Heart left ventricle (tissue), 16 donors: ENCODE measurements at regions not wholly inside any gene's neighbourhood (a gene's known extent, or its start where the extent isn't known, plus 50 kb on each side); places are given as distances from the start of the nearest gene placed in this dataset.
A peak's percentile ranks its signal among the peaks of the same experiment; 100 is the strongest.

Source experiments
- ATAC-seq, 4 donors: fragments of 200-7000 bp; cut with Tn5 transposase; one replicate each; pipeline ENCODE4 v1.9.1; 2020 to 2022; ENCODE audit warnings: moderate library complexity in 4 of 4, mild to moderate bottlenecking in 3 of 4, moderate number of reproducible peaks in 1 of 4
- DNase-seq, 5 donors: peaks; one replicate each; pipeline ENCODE4 v3.0.0-alpha.2; 2020
- H3K27ac ChIP-seq, 12 donors: fragments of 200-600 bp; sonication (generic) in 4 of 12; one replicate each; pipeline versions ENCODE4 v1.5.0 to v1.8.0; 2016 to 2022; ENCODE audit warnings: mild to moderate bottlenecking in 2 of 12
- H3K27me3 ChIP-seq, 9 donors: fragments of 200-600 bp; sonication (generic) in 2 of 9; one replicate each; pipeline versions ENCODE4 v1.5.1 to v1.8.0; 2016 to 2022; ENCODE audit warnings: mild to moderate bottlenecking in 3 of 9
- H3K36me3 ChIP-seq, 9 donors: fragments of 200-600 bp; sonication (generic) in 2 of 9; one replicate each; pipeline versions ENCODE4 v1.5.0 to v1.8.0; 2018 to 2022; ENCODE audit warnings: mild to moderate bottlenecking in 2 of 9
- H3K4me1 ChIP-seq, 12 donors: fragments of 200-600 bp; sonication (generic) in 4 of 12; one replicate each; pipeline versions ENCODE4 v1.5.0 to v1.8.0; 2016 to 2022; ENCODE audit warnings: mild to moderate bottlenecking in 3 of 12
- H3K4me3 ChIP-seq, 12 donors: fragments of 200-600 bp; sonication (generic) in 4 of 12; one replicate each; pipeline versions ENCODE4 v1.5.0 to v1.8.0; 2017 to 2022; ENCODE audit warnings: mild to moderate bottlenecking in 9 of 12, moderate library complexity in 4 of 12
- H3K9me3 ChIP-seq, 12 donors: fragments of 200-600 bp; sonication (generic) in 4 of 12; one replicate each; pipeline versions ENCODE4 v1.5.0 to v1.8.0; 2016 to 2022; ENCODE audit warnings: mild to moderate bottlenecking in 1 of 12
- CTCF ChIP-seq, 12 donors: fragments of 200-600 bp; sonication (generic) in 4 of 12; IDR thresholded peaks; one replicate each; pipeline versions ENCODE4 v1.5.0 to v1.8.0; 2018 to 2022; ENCODE audit warnings: antibody characterized with exemption in 12 of 12, mild to moderate bottlenecking in 5 of 12
- POLR2A ChIP-seq, 2 donors: fragments of 450-650 bp; IDR thresholded peaks; one replicate each; pipeline ENCODE4 v1.6.1; 2017; ENCODE audit warnings: antibody characterized with exemption in 2 of 2, mild to moderate bottlenecking in 2 of 2, moderate library complexity in 2 of 2
- WGBS, 4 donors: extraction: QIAGEN DNeasy Blood & Tissue Kit in 2 of 4; methylation state at CpG; one replicate each; pipeline versions ENCODE4 v1.1.5 to v1.1.7; 2013 to 2018; 5-methylcytosine and 5-hydroxymethylcytosine counted together
- intact Hi-C, 10 donors: fragments of 100-400 bp; cut with DNase I; formaldehyde crosslinking; loops; one replicate each; pipeline versions ENCODE4 v1.11.1 to v1.14.2; 2022
- donor health status: ischemic (EF 13 %, LVEDD 7.1; RV severe dilation, severe dysfunction).
- donor health status: healthy with polysubstance abuse.
- donor health status: DM: no; HTN: yes; CAD: no.
- donor health status: DM: no; HTN: no; CAD: no.
- donor health status: ischemic (EF 25% LVEDD 6.9; RV normal size, moderate dysfunction).
- donor health status: ischemic (EF 25% LVEDD 5.7; RV mildly dilated, moderate dysfunction).
- donor health status: healthy.
- donor health status: DM: yes; HTN: yes; CAD: no.
- donor health status: ischemic (EF 35%, LVEDD 5.7; RV mildly dilated, moderate dysfunction).
- donor health status: nonischemic (EF 11% LVEDD 7.7; RV severe dilation, severe dysfunction).
- donor health status: DM: yes; HTN: yes; CAD: no.
- donor health status: PGD.
- donor health status: ischemic (EF 29% LVEDD 5.4; RV normal size, mild dysfunction).
- donor health status: nonischemic (EF 23%, LVEDD 6.1; RV moderate dilation, normal function).

- no peaks in the 10 kb centered on the region for H3K9me3 ChIP-seq
- peaks cover 0 to 12% (median 0%) of the 10 kb centered on the region in 12 donors for H3K4me1 ChIP-seq
- peak overlapping the region in 1 of 12 donors; percentile 66 for H3K27ac ChIP-seq
- no peak overlapping the region for H3K4me3 ChIP-seq
- H3K27me3 ChIP-seq = no peaks in the 10 kb centered on the region
- no peak for TF ChIP-seq POLR2A (IDR thresholded peaks at IDR 0.05)
- 50 to 62% (median 57%) methylated on average over 6 of the region's 6 CpGs for WGBS, 4 donors
- ATAC-seq (no peak), DNase-seq (no peak)
- H3K36me3 ChIP-seq = no peaks in the 10 kb centered on the region
- intact Hi-C loops = no loop called here
These were observed 100.6 kb upstream of the MDFIC start for GRCh38 chr7:114821030-114821900.

- intact Hi-C loops = no loop called here
- H3K4me3 ChIP-seq = no peak overlapping the region
- no peaks in the 10 kb centered on the region for H3K27me3 ChIP-seq
- peaks cover 0 to 7% (median 2%) of the 10 kb centered on the region in 12 donors for H3K9me3 ChIP-seq
- H3K27ac ChIP-seq = no peak overlapping the region
- no peaks in the 10 kb centered on the region for H3K36me3 ChIP-seq
- TF ChIP-seq POLR2A (IDR thresholded peaks at IDR 0.05) (no peak), CTCF (IDR thresholded peaks at IDR 0.05) (no peak)
- DNase-seq (no peak), ATAC-seq (no peak)
- peaks cover 0 to 12% (median 0%) of the 10 kb centered on the region in 12 donors for H3K4me1 ChIP-seq
- 71 to 83% (median 72%) methylated on average over 1 of the region's 1 CpG for WGBS, 4 donors
These were observed 99.8 kb upstream of the MDFIC start for GRCh38 chr7:114822131-114822530.

- no peak for ATAC-seq
- TF ChIP-seq CTCF (IDR thresholded peaks at IDR 0.05) = no peak
- no peak for TF ChIP-seq POLR2A (IDR thresholded peaks at IDR 0.05)
- WGBS, 4 donors = 88 to 92% (median 90%) methylated on average over 2 of the region's 2 CpGs
- DNase-seq = no peak
- no peaks in the 10 kb centered on the region for H3K27me3 ChIP-seq
- no peak overlapping the region for H3K4me3 ChIP-seq
- H3K36me3 ChIP-seq = no peaks in the 10 kb centered on the region
- no peak overlapping the region for H3K27ac ChIP-seq
- H3K9me3 ChIP-seq = peaks cover 0 to 13% (median 2%) of the 10 kb centered on the region in 12 donors
- intact Hi-C loops = no loop called here
- H3K4me1 ChIP-seq = peaks cover 0 to 12% (median 0%) of the 10 kb centered on the region in 12 donors
These were observed 99.0 kb upstream of the MDFIC start for GRCh38 chr7:114822844-114823243.

- ATAC-seq (no peak), DNase-seq (no peak)
- Histone ChIP-seq H3K27me3 (no peaks in the 10 kb centered on the region), H3K4me1 (peaks cover 0 to 12% (median 0%) of the 10 kb centered on the region in 12 donors), H3K4me3 (no peak overlapping the region), H3K27ac (no peak overlapping the region), H3K36me3 (no peaks in the 10 kb centered on the region), H3K9me3 (peaks cover 0 to 18% (median 2%) of the 10 kb centered on the region in 12 donors)
- 88 to 100% (median 96%) methylated on average over 1 of the region's 1 CpG for WGBS, 4 donors
- intact Hi-C loops = no loop called here
- TF ChIP-seq CTCF (IDR thresholded peaks at IDR 0.05) (no peak), POLR2A (IDR thresholded peaks at IDR 0.05) (no peak)
These were observed 98.6 kb upstream of the MDFIC start for GRCh38 chr7:114823290-114823689.
